ENCODE measurements at regions not wholly inside any gene's neighbourhood (a gene's known extent, or its start where the extent isn't known, plus 50 kb on each side); places are given as distances from the start of the nearest gene placed in this dataset.

DNA sequence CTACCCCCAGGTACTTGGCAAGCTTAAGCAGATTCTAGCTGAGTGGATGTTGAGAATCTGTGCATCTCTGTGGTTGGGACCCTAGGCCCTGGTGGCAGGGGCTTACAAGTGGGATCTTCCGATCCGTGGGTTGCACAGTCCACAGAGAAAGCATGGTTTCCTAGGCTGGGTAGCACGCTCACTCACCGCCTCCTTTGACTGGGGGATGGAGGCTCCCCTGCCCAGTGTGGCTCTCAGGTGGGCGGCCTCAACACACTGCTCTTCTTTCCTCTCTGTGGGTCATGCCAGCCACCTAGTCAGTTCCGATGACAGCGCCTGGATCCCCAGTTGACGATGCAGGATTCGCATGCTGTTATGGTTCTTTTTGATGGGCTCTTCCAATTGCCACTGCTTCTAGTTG lies 639.5 kb upstream of the ADAMTS5 start:
- TF ChIP-seq EZH2phosphoT487 (IDR thresholded peaks at IDR 0.05; ENCODE audit: unreplicated experiment) (no peak), REST (IDR thresholded peaks at IDR 0.05; ENCODE audit: unreplicated experiment) (no peak), CREB1 (CRISPR knock-in tag; IDR thresholded peaks at IDR 0.05; ENCODE audit: low read depth) (no peak), STAT1 (IDR thresholded peaks at IDR 0.05; ENCODE audit: unreplicated experiment) (no peak), POLR2AphosphoS5 (IDR thresholded peaks at IDR 0.05; ENCODE audit: low read depth) (no peak), EZH2 (IDR thresholded peaks at IDR 0.05; ENCODE audit: low read depth, unreplicated experiment) (no peak), JUNB (IDR thresholded peaks at IDR 0.05; ENCODE audit: unreplicated experiment) (no peak)
- TF ChIP-seq, protein P1, sequence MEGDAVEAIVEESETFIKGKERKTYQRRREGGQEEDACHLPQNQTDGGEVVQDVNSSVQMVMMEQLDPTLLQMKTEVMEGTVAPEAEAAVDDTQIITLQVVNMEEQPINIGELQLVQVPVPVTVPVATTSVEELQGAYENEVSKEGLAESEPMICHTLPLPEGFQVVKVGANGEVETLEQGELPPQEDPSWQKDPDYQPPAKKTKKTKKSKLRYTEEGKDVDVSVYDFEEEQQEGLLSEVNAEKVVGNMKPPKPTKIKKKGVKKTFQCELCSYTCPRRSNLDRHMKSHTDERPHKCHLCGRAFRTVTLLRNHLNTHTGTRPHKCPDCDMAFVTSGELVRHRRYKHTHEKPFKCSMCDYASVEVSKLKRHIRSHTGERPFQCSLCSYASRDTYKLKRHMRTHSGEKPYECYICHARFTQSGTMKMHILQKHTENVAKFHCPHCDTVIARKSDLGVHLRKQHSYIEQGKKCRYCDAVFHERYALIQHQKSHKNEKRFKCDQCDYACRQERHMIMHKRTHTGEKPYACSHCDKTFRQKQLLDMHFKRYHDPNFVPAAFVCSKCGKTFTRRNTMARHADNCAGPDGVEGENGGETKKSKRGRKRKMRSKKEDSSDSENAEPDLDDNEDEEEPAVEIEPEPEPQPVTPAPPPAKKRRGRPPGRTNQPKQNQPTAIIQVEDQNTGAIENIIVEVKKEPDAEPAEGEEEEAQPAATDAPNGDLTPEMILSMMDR (conservative IDR thresholded peaks at IDR 0.05; ENCODE audit: low read depth in 2 of 2): no peak

All from GM23338 (cell line).